Ovary (tissue), 7 donors: ENCODE measurements at regions not wholly inside any gene's neighbourhood (a gene's known extent, or its start where the extent isn't known, plus 50 kb on each side); places are given as distances from the start of the nearest gene placed in this dataset.

Experiments used
- DNase-seq, 5 donors: peaks; one replicate each; pipeline ENCODE4 v3.0.0-alpha.2; 2019 to 2020
- H3K27ac ChIP-seq, 2 donors: fragments of 200-600 bp; one replicate each; pipeline versions ENCODE4 v1.5.1 to v1.8.0; 2019 to 2022
- H3K27me3 ChIP-seq: fragments of 200-600 bp; one replicate; pipeline ENCODE4 v1.8.0; 2022
- H3K36me3 ChIP-seq: fragments of 200-600 bp; sonication (generic); one replicate; pipeline ENCODE4 v1.5.1; 2019
- H3K4me1 ChIP-seq: one replicate; pipeline ENCODE4 v1.8.1; 2013; ENCODE audit warnings: mild to moderate bottlenecking, moderate library complexity; ENCODE audit not compliant: insufficient read depth
- H3K4me3 ChIP-seq: fragments of 200-600 bp; sonication (generic); one replicate; pipeline ENCODE4 v1.5.1; 2017
- H3K9me3 ChIP-seq, 2 donors: fragments of 200-600 bp in 1 of 2; sonication (generic) in 1 of 2; one replicate each; pipeline versions ENCODE4 v1.5.1 to v1.8.1; 2013 to 2019; ENCODE audit warnings: mild to moderate bottlenecking in 1 of 2, moderate library complexity in 1 of 2
- CTCF ChIP-seq, 3 donors: fragments of 450-650 bp in 2 of 3; fragments of 200-600 bp in 1 of 3; IDR thresholded peaks; one replicate each; pipeline versions ENCODE4 v1.5.1 to v1.8.0; 2016 to 2022; ENCODE audit warnings: antibody characterized with exemption in 3 of 3, mild to moderate bottlenecking in 1 of 3
- EP300 ChIP-seq: sonication (generic); formaldehyde crosslinking; IDR thresholded peaks from one replicate; pipeline ENCODE4 v1.6.1; 2017; ENCODE audit warnings: antibody characterized with exemption
- POLR2A ChIP-seq: fragments of 450-650 bp; IDR thresholded peaks from one replicate; pipeline ENCODE4 v1.6.1; 2017; ENCODE audit warnings: antibody characterized with exemption, mild to moderate bottlenecking, moderate library complexity
- WGBS, 3 donors: extraction: QIAGEN DNeasy Blood & Tissue Kit in 1 of 3; methylation state at CpG; one replicate each; pipeline versions ENCODE4 v1.1.5 to v1.1.7; 2013 to 2017; 5-methylcytosine and 5-hydroxymethylcytosine counted together
- intact Hi-C, 4 donors: fragments of 100-400 bp; cut with DNase I; formaldehyde crosslinking; loops; one replicate each; pipeline versions ENCODE4 v1.11.0 to v1.15.1; 2022 to 2023
- donor health status: DM: no; HTN: no; CAD: no; lungs with moderate emphysema.
- donor health status: DM: no; HTN: no; CAD: no.
- donor health status: Bipolar disorder and iron deficiency.
- donor health status: DM: no; HTN: no; CAD: no.
- donor health status: DM: yes; HTN: yes; CAD: no.

GRCh38 chr7:12802070-12802469 lies 114.6 kb downstream of the ARL4A start:
- no peaks in the 10 kb centered on the region for H3K4me1 ChIP-seq
- intact Hi-C loops = no loop called here
- H3K27ac ChIP-seq = no peak overlapping the region
- whole genome bisulfite sequencing, 3 donors = 59 to 75% (median 66%) methylated on average over 2 of the region's 2 CpGs
- no peak for DNase-seq
- H3K36me3 ChIP-seq = no peaks in the 10 kb centered on the region
- TF ChIP-seq POLR2A (no peak), CTCF (IDR thresholded peaks at IDR 0.05) (no peak), EP300 (no peak)
- no peak overlapping the region for H3K4me3 ChIP-seq
- no peaks in the 10 kb centered on the region for H3K27me3 ChIP-seq
- H3K9me3 ChIP-seq = no peaks in the 10 kb centered on the region

GRCh38 chr7:12803542-12803941 lies 116.1 kb downstream of the ARL4A start:
- Histone ChIP-seq H3K9me3 (no peaks in the 10 kb centered on the region), H3K4me3 (no peak overlapping the region), H3K4me1 (no peaks in the 10 kb centered on the region), H3K36me3 (no peaks in the 10 kb centered on the region), H3K27ac (no peak overlapping the region), H3K27me3 (no peaks in the 10 kb centered on the region)
- intact Hi-C loops = no loop called here
- TF ChIP-seq CTCF (IDR thresholded peaks at IDR 0.05) (no peak), EP300 (no peak), POLR2A (no peak)
- WGBS, 3 donors = 76 to 84% (median 76%) methylated on average over 7 of the region's 7 CpGs
- no peak for DNase-seq

DNA sequence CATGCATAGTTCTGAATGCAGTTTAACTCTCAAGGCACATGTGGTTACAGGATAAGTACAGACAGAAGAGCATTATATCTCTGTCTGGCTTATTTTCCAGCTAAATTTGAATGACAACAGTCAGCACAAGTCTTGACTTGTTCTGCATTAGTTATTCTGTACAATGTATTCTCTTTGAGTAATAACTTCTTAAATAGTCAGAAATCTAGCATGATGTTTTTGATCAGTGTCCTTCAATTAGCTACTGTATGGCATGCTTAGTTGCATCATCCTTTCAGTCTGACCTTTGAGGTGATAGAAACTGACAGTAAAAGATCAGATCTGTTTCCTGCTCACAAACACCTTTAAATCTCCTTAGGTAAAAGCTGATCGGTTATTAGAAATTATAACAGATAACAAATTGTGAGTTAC lies 118.1 kb downstream of the ARL4A start:
- Histone ChIP-seq H3K4me3 (no peak overlapping the region), H3K27ac (no peak overlapping the region), H3K4me1 (no peaks in the 10 kb centered on the region), H3K9me3 (no peaks in the 10 kb centered on the region), H3K36me3 (no peaks in the 10 kb centered on the region), H3K27me3 (no peaks in the 10 kb centered on the region)
- intact Hi-C loops = no loop called here
- 85 to 90% (median 87%) methylated on average over 1 of the region's 1 CpG for WGBS, 3 donors
- no peak for TF ChIP-seq CTCF (IDR thresholded peaks at IDR 0.05)
- TF ChIP-seq POLR2A = no peak
- TF ChIP-seq EP300 = no peak
- DNase-seq = no peak

DNA sequence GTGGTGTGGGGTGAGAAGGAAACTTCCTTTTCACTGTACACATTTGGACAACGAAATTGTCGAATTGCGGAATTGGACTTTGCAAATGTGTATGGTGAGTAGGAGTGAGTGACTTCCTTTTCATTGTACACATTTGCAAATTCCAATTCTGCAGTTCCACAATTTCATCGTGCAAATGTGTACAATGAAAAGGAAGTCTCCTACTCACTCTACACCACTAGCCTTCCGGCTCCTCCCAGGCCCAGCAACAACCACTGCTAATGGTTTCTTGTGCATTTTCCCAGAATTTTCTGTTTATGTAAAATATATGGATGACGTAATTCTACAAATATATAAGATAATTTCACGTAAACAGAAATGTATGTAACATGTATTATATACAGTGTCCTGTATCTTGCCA lies 118.5 kb downstream of the ARL4A start:
- Histone ChIP-seq H3K36me3 (no peaks in the 10 kb centered on the region), H3K4me3 (no peak overlapping the region), H3K27ac (no peak overlapping the region), H3K27me3 (no peaks in the 10 kb centered on the region), H3K9me3 (no peaks in the 10 kb centered on the region), H3K4me1 (no peaks in the 10 kb centered on the region)
- DNase-seq = no peak
- TF ChIP-seq POLR2A = no peak
- 64 to 82% (median 79%) methylated on average over 7 of the region's 7 CpGs for WGBS, 3 donors
- intact Hi-C loops = no loop called here

- H3K4me1 ChIP-seq = no peaks in the 10 kb centered on the region
- no peak for DNase-seq
- intact Hi-C loops = no loop called here
- H3K4me3 ChIP-seq = no peak overlapping the region
- no peak overlapping the region for H3K27ac ChIP-seq
- 43 to 46% (median 45%) methylated on average over 5 of the region's 5 CpGs for WGBS, 3 donors
- TF ChIP-seq POLR2A (no peak), CTCF (IDR thresholded peaks at IDR 0.05) (no peak), EP300 (no peak)
- H3K27me3 ChIP-seq = no peaks in the 10 kb centered on the region
- H3K9me3 ChIP-seq = no peaks in the 10 kb centered on the region
- H3K36me3 ChIP-seq = no peaks in the 10 kb centered on the region
Observed at GRCh38 chr7:12809476-12809875, 122.0 kb downstream of the ARL4A start.
